Spleen (tissue), 11 donors: ENCODE measurements at regions not wholly inside any gene's neighbourhood (a gene's known extent, or its start where the extent isn't known, plus 50 kb on each side); places are given as distances from the start of the nearest gene placed in this dataset.
"Not testable (repeated sequence)": the region's sequence is repeated elsewhere in the genome, so short reads cannot be mapped to it uniquely, and the experiment has no call there.

ENCODE experiments used
- DNase-seq: peaks from one replicate; pipeline ENCODE4 v3.0.0-alpha.2; 2020
- H3K27ac ChIP-seq, 8 donors: fragments of 200-600 bp; sonication (generic) in 7 of 8; 1 replicate in 4 of 8; 2 replicates in 4 of 8; pipeline versions ENCODE4 v1.5.0 to v1.8.0; 2016 to 2021; ENCODE audit warnings: inconsistent platforms in 4 of 8, mild to moderate bottlenecking in 4 of 8, moderate library complexity in 1 of 8
- H3K27me3 ChIP-seq, 7 donors: fragments of 200-600 bp; sonication (generic) in 6 of 7; replicated peaks in 1 of 7; 1 replicate in 4 of 7; 2 replicates in 3 of 7; pipeline versions ENCODE4 v1.5.0 to v1.8.0; 2016 to 2021; ENCODE audit warnings: inconsistent platforms in 3 of 7, mild to moderate bottlenecking in 1 of 7
- H3K36me3 ChIP-seq, 6 donors: fragments of 200-600 bp; sonication (generic) in 5 of 6; 1 replicate in 4 of 6; 2 replicates in 2 of 6; pipeline versions ENCODE4 v1.5.0 to v1.8.0; 2016 to 2021; ENCODE audit warnings: inconsistent platforms in 2 of 6
- H3K4me1 ChIP-seq, 6 donors: fragments of 200-600 bp; sonication (generic) in 5 of 6; 1 replicate in 3 of 6; 2 replicates in 3 of 6; pipeline versions ENCODE4 v1.5.0 to v1.8.0; 2016 to 2021; ENCODE audit warnings: inconsistent platforms in 3 of 6
- H3K4me3 ChIP-seq, 8 donors: fragments of 200-600 bp; sonication (generic) in 7 of 8; 1 replicate in 4 of 8; 2 replicates in 4 of 8; pipeline versions ENCODE4 v1.5.0 to v1.8.0; 2016 to 2021; ENCODE audit warnings: inconsistent platforms in 4 of 8, mild to moderate bottlenecking in 4 of 8, moderate library complexity in 2 of 8
- H3K9me3 ChIP-seq, 8 donors: fragments of 200-600 bp; sonication (generic) in 7 of 8; 1 replicate in 4 of 8; 2 replicates in 4 of 8; pipeline versions ENCODE4 v1.5.0 to v1.8.0; 2016 to 2021; ENCODE audit warnings: inconsistent platforms in 4 of 8
- POLR2A ChIP-seq, 3 donors: fragments of 450-650 bp; IDR thresholded peaks; one replicate each; pipeline ENCODE4 v1.5.1; 2017; ENCODE audit warnings: antibody characterized with exemption in 3 of 3, mild to moderate bottlenecking in 1 of 3
- POLR2AphosphoS5 ChIP-seq, 3 donors: sonication (generic); formaldehyde crosslinking; IDR thresholded peaks; one replicate each; pipeline ENCODE4 v1.5.1; 2017; ENCODE audit warnings: antibody characterized with exemption in 3 of 3
- whole genome bisulfite sequencing, 5 donors: extraction: QIAGEN DNeasy Blood & Tissue Kit in 3 of 5; methylation state at CpG; one replicate each; pipeline versions ENCODE4 v1.1.5 to v1.1.7; 2013 to 2018; 5-methylcytosine and 5-hydroxymethylcytosine counted together
- intact Hi-C: fragments of 100-400 bp; cut with DNase I; formaldehyde crosslinking; loops from one replicate; pipeline ENCODE4 v1.15.0; 2023; ENCODE audit warnings: low total_unique reads
- TF ChIP-seq, protein P1 (sequence below), 11 experiments: fragments of 200-600 bp in 7 of 11; fragments of 450-650 bp in 4 of 11; sonication (generic) in 4 of 11; IDR thresholded peaks in 8 of 11; conservative IDR thresholded peaks in 3 of 11; 1 replicate in 7 of 11; 2 replicates in 4 of 11; pipeline versions ENCODE4 v1.4.0 to v1.8.0; 2016 to 2021; ENCODE audit warnings: antibody characterized with exemption in 11 of 11, inconsistent platforms in 4 of 11, mild to moderate bottlenecking in 1 of 11
- donor health status: healthy with polysubstance abuse.
- donor health status: DM: no; HTN: no; CAD: no; lungs with moderate emphysema.
- donor health status: DM: no; HTN: no; CAD: no.
- donor health status: Bipolar disorder and iron deficiency.
- donor health status: healthy.
- donor health status: DM: no; HTN: no; CAD: no.
- donor health status: DM: yes; HTN: yes; CAD: no.

DNA sequence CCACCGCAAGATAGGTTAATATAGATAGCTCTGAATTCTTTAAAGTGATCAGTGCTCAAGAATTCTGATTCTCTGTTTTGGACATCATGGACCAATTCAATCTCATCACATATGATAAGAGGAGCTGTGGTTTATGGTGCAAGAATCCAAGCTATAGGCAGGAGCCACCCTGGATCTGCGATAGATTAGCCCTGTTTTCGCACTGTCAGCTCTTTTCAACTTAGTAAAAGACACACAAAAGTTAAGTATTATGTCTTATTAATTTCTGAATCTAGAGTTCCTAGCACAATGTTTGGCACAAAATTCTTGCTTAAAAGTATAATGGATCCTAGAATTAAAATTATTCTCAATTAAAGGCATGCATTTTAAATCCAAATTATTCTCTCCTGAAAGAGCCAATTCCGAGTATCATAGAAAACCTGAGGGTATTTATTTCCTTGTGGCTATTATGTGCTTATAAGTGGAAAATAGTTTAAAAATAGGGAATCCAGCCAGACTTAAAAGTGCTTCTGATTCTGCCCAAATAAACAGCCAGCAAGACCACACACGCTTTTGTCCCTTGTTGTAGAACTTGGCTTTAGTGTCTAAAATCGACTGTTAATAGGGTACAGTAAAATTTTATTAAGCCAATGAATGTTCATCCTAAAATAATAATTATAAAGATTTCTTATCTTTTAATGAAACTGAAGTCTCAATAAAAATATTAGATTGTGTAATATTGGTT lies 184.9 kb upstream of the FLRT2 start:
- Histone ChIP-seq H3K9me3 (peaks cover 0 to 18% (median 0%) of the 10 kb centered on the region in 8 donors), H3K4me1 (no peaks in the 10 kb centered on the region), H3K36me3 (no peaks in the 10 kb centered on the region), H3K4me3 (no peak overlapping the region), H3K27ac (no peak overlapping the region), H3K27me3 (no peaks in the 10 kb centered on the region)
- TF ChIP-seq, protein P1, sequence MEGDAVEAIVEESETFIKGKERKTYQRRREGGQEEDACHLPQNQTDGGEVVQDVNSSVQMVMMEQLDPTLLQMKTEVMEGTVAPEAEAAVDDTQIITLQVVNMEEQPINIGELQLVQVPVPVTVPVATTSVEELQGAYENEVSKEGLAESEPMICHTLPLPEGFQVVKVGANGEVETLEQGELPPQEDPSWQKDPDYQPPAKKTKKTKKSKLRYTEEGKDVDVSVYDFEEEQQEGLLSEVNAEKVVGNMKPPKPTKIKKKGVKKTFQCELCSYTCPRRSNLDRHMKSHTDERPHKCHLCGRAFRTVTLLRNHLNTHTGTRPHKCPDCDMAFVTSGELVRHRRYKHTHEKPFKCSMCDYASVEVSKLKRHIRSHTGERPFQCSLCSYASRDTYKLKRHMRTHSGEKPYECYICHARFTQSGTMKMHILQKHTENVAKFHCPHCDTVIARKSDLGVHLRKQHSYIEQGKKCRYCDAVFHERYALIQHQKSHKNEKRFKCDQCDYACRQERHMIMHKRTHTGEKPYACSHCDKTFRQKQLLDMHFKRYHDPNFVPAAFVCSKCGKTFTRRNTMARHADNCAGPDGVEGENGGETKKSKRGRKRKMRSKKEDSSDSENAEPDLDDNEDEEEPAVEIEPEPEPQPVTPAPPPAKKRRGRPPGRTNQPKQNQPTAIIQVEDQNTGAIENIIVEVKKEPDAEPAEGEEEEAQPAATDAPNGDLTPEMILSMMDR (IDR thresholded peaks at IDR 0.05 in 8 of 11, conservative IDR thresholded peaks at IDR 0.05 in 3 of 11) = no peak
- no peak for TF ChIP-seq POLR2A (IDR thresholded peaks at IDR 0.05)
- TF ChIP-seq POLR2AphosphoS5 (IDR thresholded peaks at IDR 0.05) = no peak
- no peak for DNase-seq
- 75 to 90% (median 86%) methylated on average over 6 of the region's 6 CpGs for WGBS, 5 donors
- intact Hi-C loops = no loop called here

DNA sequence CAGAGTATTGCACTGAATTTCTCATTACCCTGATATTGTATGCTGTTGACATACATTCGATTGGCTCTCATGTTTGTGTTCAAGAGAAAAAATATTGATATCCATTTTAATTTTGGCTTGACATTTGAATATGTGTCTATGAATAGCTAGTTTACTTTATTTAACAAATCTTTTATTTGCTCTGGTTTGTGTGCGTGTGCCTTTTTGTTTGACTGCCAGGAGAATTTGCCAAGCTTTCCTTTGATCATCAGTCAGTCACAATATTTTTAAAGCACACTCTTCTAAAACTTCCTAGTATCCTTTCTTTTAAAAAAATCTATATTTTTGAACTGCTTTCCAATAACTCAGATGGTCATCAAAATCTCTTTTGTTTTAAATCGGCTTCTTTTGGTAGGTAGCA lies 179.3 kb upstream of the FLRT2 start:
- Histone ChIP-seq H3K9me3 (peaks cover 0 to 49% (median 0%) of the 10 kb centered on the region in 8 donors), H3K4me1 (no peaks in the 10 kb centered on the region), H3K27me3 (no peaks in the 10 kb centered on the region), H3K4me3 (no peak overlapping the region), H3K27ac (no peak overlapping the region), H3K36me3 (no peaks in the 10 kb centered on the region)
- TF ChIP-seq POLR2A (IDR thresholded peaks at IDR 0.05) (no peak), POLR2AphosphoS5 (IDR thresholded peaks at IDR 0.05) (no peak)
- TF ChIP-seq, protein P1 (IDR thresholded peaks at IDR 0.05 in 8 of 11, conservative IDR thresholded peaks at IDR 0.05 in 3 of 11) = no peak
- intact Hi-C loops = no loop called here
- no peak for DNase-seq
- WGBS, 5 donors = 84 to 93% (median 88%) methylated on average over 3 of the region's 3 CpGs

DNA sequence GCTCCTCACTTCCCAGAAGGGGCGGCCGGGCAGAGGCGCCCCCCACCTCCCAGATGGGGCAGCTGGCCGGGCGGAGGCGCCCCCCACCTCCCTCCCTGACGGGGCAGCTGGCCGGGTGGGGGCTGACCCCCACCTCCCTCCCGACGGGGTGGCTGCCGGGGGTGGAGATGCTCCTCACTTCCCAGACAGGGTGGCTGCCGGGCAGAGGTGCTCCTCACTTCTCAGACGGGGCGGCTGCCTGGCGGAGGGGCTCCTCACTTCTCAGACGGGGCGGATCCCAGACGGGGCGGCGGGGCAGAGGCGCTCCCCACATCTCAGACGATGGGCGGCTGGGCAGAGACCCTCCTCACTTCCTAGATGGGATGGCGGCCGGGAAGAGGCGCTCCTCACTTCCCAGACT lies 177.4 kb upstream of the FLRT2 start:
- H3K9me3 ChIP-seq = peaks cover 0 to 40% (median 0%) of the 10 kb centered on the region in 8 donors
- intact Hi-C loops, H3K36me3 ChIP-seq, H3K4me3 ChIP-seq, H3K27me3 ChIP-seq, H3K4me1 ChIP-seq, H3K27ac ChIP-seq: not testable (repeated sequence)
- WGBS, 5 donors = 93 to 98% (median 96%) methylated on average over 10 to 26 of the region's 26 CpGs
- peak; percentile 60 for DNase-seq

DNA sequence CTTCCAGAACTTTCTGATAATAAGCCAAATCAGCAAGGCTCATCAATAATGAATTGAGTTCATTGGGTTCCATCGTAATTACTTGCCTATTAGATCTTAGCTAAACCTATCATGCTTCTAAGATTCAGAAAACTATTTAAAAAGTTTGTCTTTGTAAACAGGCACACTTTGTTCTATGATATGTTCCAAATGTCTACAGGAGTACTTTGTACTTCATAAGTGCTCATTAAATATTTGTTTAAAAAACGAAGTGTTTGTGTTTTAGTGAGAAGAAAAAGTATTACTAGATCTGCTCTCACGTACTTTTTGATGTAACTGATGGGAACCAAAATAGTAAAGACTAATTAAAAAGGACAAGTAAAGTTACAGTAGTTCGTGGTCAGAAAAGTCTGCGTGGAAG lies 172.8 kb upstream of the FLRT2 start:
- TF ChIP-seq, protein P1 (IDR thresholded peaks at IDR 0.05 in 8 of 11, conservative IDR thresholded peaks at IDR 0.05 in 3 of 11) = no peak
- no peak for TF ChIP-seq POLR2A (IDR thresholded peaks at IDR 0.05)
- Histone ChIP-seq H3K27me3 (no peaks in the 10 kb centered on the region), H3K36me3 (no peaks in the 10 kb centered on the region), H3K4me3 (no peak overlapping the region), H3K4me1 (no peaks in the 10 kb centered on the region), H3K27ac (no peak overlapping the region), H3K9me3 (peaks cover 0 to 24% (median 0%) of the 10 kb centered on the region in 8 donors)
- intact Hi-C loops = no loop called here
- WGBS, 5 donors = 79 to 89% (median 85%) methylated on average over 5 of the region's 5 CpGs
- DNase-seq = no peak
